Stimulated activated CD4-positive, alpha-beta T cell treated with anti-CD3 and anti-CD28 coated beads, Interleukin-4, amount 100 ng/mL, for 48 hours (primary cell): ENCODE measurements at regions not wholly inside any gene's neighbourhood (a gene's known extent, or its start where the extent isn't known, plus 50 kb on each side); places are given as distances from the start of the nearest gene placed in this dataset.
"Not testable (repeated sequence)": the region's sequence is repeated elsewhere in the genome, so short reads cannot be mapped to it uniquely, and the experiment has no call there.

Source experiments
- DNase-seq, 2 donors: peaks; one replicate each; pipeline ENCODE4 v3.0.0-alpha.2; 2020; ENCODE audit warnings: low read depth in 2 of 2

DNA sequence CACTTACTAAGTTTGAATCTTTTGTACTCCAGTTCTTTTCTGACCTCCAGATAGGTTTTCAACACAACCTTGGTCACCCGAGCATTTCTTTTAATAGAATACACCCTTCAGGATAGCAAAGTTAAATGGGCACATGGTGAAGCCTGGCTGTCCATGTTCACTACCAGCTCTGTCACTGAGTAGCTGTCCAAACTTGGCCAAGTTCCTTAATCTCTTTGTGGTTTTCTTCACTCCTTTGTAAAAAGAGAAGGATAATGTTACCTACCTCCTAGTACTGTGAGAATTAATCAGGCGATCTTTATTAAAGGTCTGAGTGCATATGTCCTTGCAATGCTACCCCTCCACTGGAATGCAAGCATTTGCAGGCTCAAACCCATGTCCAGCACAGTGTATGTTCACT, 128.1 kb upstream of the PTPRZ1 start:
- DNase-seq = no peak

GRCh38 chr7:121744319-121744718, 128.6 kb upstream of the PTPRZ1 start:
- DNase-seq = no peak

DNA sequence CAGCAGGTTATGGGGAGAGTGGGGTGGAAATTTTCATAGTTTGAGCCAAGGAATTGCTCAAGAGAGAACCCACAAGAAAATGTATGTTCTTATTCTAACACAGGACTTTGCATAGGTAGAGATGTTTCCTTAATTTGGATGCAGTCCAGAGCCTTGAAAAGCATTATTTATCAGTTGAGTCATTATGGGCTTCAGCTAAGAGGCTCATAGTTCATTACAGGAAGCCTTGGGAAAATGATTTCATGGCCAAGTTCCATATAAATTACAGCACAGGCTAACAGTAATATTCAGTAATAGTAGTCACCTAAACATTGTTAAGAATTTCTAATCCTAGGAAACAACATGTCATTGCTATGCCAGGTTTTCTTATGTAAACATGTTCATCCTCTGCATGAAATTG, 131.1 kb upstream of the PTPRZ1 start:
- DNase-seq = no peak

DNA sequence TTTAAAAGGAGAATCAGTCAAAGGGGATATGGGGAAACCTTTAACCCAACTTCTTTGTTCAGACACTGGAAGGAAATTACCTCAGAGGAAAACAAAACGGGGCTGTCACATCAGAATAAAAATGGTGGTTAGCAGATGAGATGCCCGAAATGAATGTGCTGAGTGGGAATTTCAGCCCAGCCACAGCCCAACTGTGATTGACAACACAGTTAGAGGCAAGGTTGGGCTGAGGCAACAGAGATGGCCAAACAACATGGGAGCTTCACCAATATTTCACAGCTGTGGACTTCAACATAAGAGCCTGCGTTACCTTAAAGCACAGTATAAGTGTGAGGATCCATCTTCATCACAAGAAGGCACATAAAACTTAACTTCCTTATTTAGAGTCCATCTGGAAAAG, 133.5 kb upstream of the PTPRZ1 start:
- no peak for DNase-seq

DNA sequence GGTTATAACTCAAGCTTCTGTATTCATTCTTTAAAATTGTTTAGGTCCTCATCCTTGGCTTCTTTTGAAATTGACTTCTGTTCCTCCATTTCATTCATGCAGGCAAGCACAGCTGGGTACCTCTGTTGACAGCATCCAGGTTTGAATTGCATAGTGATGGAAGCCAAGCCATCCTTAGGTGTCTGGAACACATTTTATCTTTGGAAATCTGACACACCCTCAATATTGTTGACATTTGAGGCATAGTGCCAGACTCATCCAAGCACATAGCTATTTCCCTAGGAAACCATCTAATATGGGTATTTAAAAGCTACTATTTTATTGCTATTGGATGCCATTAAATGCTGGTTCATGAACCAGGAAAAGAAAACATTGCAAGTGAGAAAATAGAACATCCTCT, 142.1 kb upstream of the PTPRZ1 start:
- DNase-seq = no peak

- DNase-seq = no peak
Observed at GRCh38 chr7:121714559-121715303, 158.2 kb upstream of the PTPRZ1 start.

GRCh38 chr7:121712961-121713360, 160.0 kb upstream of the PTPRZ1 start:
- not testable (repeated sequence) for DNase-seq

DNA sequence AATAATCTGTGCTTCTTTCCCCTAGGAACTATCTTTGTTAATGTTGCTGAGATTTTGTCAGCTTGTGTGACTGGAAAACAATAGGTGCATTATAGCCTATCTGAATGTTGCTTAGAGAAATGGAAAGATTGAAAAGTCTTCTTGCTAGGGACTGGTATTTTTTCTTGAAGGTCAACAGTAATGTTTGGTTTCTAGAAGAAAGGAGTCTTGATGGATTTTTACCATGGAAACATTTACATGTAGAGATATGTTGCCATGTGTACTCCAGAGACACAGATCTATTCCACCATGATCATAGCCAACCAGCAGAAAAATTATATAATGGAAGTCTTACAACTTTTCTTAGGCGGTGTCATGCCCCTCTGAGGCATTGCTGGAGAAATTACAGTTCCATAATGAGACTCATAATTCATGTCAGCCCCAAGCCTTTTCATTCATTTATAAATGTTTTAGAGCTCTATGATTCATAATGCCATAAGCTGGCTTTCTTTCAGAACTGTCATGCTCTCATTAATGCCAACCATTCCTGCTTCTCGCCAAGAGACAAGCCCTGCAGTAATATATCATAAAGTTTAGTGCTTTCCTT, 175.1 kb upstream of the PTPRZ1 start:
- DNase-seq = no peak

GRCh38 chr7:121696954-121697353, 176.0 kb upstream of the PTPRZ1 start:
- no peak for DNase-seq

GRCh38 chr7:121689749-121690148, 183.2 kb upstream of the PTPRZ1 start:
- DNase-seq = no peak

GRCh38 chr7:121681700-121682099, 191.3 kb upstream of the PTPRZ1 start:
- no peak for DNase-seq

DNA sequence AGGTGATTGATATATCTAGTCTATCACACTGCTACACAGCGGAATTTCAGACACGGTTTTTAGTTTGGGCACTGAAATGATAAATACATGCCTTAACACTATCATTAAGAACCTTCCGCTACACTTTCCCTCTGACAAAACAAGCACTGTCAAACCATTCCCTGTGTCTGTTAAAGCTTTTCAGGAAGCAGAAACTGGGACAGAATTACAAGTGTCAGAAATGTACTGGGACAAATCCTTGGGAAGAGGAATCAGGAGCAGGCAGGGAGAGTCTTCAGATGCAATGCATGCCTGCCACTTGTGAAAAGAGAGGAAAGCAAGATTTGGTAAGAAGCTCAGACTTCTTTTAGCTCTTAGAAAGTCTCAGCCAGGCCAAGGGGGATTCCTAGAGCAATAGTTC, 196.8 kb upstream of the PTPRZ1 start:
- no peak for DNase-seq

- not testable (repeated sequence) for DNase-seq
Observed at GRCh38 chr7:121674455-121674854, 198.5 kb upstream of the PTPRZ1 start.

DNA sequence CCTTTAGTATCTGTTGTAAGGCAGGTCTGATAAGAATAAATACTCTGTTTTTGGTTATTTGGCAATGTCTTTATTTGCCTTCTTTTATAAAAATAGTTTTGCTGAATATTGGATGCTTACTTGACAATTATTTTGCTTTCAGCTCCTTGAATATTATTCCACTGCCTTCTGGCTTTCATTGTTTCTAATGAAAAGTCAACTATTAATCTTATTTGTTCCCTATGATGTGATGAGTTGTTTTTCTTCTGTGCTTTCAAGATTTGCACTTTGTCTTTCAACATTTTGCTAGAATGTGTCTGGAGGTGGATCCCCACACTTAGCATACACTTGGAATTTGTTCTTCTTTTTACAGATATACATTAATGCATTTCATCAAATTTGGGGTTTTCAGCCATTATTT, 203.8 kb upstream of the PTPRZ1 start:
- no peak for DNase-seq

DNA sequence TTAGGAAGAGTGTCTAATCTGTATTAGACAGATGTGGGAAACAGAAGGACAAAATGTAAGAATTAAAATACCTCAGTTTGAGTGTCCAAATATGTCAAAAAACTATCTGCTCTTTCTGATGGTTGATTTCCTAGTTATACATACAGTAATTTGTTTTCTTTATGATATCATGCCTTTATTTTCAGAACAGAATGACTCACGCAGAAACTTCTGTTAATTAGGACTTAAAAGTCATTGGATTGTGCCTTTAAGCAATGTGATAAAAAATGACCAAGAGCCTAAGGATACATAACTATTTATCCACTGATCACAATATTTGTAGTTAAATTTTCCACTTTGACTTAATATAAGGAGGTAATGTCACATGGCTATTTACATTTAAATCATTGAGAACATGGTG, 206.7 kb upstream of the PTPRZ1 start:
- no peak for DNase-seq

DNA sequence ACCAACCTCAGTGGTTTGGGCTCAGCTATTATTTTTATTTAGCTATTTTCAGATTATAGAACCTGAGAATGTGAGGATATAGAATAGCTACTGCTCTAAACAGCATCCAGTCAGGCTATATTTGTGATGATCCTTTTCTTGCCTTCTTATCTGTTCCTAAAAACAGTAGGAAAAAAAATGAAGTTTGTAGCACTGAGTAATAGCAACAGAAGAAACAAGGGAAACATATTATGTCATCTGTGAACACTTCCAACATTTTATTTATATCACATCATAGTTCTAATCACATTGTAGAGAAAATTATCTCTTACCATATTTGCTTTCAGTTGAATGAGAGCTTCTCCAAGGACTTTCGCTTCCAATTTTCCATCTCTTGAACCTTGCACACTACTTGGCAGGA, 229.6 kb upstream of the PTPRZ1 start:
- DNase-seq = no peak

- DNase-seq = no peak
Observed at GRCh38 chr7:121639705-121640104, 233.3 kb upstream of the PTPRZ1 start.

- no peak for DNase-seq
Observed at GRCh38 chr7:121638286-121638685, 234.7 kb upstream of the PTPRZ1 start.

DNA sequence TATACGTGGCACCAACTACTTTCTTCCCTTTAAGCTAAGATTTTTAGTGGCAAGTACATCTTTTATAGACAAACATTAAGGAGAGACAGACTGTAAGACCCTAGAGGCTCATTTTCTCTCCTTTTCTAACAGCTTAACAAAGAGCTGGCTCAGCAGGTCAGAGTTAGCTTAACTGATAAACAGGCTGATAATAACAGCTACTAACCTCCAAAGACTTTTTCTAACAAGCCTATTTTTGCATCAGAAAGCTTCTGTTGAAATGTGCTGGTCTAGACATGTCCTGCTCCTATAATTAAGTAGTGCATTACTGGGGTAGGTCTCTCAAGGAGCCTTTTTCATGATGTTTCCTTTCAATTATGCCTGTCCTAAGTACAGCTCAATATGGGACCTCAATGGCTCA, 238.2 kb upstream of the FAM3C start:
- DNase-seq = no peak

GRCh38 chr7:121633186-121633585, 237.1 kb upstream of the FAM3C start:
- no peak for DNase-seq

GRCh38 chr7:121624958-121625357, 228.8 kb upstream of the FAM3C start:
- no peak for DNase-seq

GRCh38 chr7:121623130-121623872, 227.2 kb upstream of the FAM3C start:
- no peak for DNase-seq

GRCh38 chr7:121621937-121622336, 225.8 kb upstream of the FAM3C start:
- DNase-seq = no peak
